Activated T-cell treated with anti-CD3 and anti-CD28 coated beads for 4 hours (primary cell): ENCODE measurements at regions not wholly inside any gene's neighbourhood (a gene's known extent, or its start where the extent isn't known, plus 50 kb on each side); places are given as distances from the start of the nearest gene placed in this dataset.

Experiments
- DNase-seq: peaks from one replicate; pipeline ENCODE4 v3.0.0-alpha.2; 2020

DNA sequence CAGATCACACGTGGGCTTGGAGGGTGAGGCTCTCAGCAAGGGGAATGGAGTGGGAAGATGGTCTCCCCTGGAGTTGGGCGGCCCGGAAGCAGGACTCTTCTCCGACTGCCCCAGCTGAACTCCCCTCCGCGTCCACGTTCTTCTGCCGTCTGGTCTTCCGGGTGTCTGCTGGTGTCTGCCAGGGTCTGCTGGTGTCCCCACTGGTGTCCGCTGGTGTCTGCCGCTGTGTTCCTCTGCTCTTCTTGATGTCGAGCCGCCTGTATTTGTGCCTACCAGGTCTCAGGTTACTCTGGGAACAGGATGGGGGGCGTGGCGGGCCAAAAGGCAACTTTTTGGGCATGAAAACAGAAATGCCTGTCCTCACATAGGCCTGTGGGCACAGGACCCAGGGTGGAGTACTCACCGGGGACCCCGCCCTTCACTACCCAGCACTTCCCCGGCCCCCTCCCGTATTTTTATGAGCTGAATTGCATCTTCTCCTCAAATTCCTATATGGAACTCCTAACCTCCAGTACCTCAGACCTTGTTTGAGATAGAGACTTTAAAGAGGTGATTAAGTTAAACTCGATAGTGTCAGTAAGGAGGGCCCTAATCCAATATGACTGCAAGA is 675.4 kb downstream of the SEMA5A start:
- no peak for DNase-seq

- no peak for DNase-seq
These were observed 674.9 kb downstream of the SEMA5A start for GRCh38 chr5:8870959-8871355.

DNA sequence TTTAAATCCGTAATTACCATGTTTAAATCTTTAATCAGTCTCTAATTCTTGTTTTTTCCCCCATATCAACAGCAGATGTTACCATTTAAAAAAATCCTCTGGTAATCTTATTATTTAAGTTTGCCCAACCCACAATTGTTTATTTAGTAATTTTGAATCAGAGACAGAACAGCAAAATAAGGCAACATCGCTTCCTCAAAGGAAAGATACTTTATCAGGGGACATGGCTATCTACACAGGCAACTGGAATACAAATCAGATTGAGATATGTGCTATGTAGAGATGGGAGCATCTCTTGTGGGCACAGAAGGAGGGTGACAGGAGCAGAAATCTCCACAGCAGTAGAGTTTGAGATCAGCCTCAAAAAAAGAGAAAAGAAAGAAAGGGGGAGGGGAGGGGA is 674.4 kb downstream of the SEMA5A start:
- no peak for DNase-seq

DNA sequence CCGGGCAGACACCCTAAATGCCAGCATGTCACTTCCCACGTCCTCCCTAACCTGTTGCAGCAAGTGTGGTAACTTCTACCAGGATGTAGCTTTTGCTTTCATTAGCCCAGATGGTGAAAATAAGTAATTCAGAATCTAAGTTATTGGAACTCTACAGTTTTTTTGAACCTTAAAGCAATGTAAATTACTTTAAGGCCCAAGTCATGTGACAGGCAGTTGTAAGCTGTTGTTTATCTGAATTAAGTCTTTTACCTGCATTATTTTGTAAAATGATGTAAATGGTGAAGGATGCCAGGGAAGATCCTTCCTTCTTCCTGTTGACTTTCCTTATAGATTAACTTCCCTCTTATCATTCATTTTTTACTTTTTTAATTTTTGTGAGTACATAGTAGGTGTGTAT is 670.2 kb downstream of the SEMA5A start:
- no peak for DNase-seq

DNA sequence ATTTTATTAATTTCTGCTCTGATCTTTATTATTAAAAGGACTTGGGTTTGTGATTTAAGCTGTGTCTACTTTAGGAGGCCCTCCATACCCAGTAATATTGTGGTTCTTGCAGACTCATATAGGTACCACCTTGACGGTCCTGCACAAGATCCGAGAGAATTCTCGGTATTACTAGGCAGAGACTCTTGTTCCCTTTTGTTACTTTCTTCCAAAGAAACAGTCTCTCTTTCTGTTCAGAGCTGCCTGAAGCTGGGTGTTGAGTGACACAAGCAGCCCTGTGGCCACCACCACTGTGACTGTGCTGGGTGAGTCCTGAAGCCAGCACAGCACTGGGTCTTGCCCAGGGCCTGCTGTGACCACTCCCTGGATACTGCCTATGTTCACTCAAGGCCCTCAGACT is 666.6 kb downstream of the SEMA5A start:
- no peak for DNase-seq

DNA sequence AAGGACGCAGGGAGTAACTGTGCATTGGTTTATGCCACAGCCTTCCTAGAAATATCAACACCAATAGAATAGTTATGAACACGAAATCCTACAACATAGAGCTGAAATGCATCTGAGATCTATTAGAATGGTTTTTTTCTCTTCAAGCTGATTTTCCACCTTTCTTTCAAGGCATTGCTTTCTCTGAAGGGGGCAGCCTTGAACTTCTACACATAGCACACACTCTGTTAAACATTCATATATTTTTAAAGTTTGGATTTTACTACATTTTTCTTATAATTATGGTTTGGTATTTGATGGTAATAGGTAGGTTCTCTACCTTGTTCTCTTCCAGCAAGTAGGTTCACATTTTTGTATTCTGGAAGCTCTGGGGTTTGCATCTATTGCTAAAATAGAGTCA is 661.8 kb downstream of the SEMA5A start:
- no peak for DNase-seq

- DNase-seq, result no peak
These were observed 652.9 kb downstream of the SEMA5A start for GRCh38 chr5:8892926-8893325.

GRCh38 chr5:8894031-8894430 is 651.8 kb downstream of the SEMA5A start:
- DNase-seq, result no peak

GRCh38 chr5:8895062-8895461 is 650.8 kb downstream of the SEMA5A start:
- DNase-seq, result no peak

DNA sequence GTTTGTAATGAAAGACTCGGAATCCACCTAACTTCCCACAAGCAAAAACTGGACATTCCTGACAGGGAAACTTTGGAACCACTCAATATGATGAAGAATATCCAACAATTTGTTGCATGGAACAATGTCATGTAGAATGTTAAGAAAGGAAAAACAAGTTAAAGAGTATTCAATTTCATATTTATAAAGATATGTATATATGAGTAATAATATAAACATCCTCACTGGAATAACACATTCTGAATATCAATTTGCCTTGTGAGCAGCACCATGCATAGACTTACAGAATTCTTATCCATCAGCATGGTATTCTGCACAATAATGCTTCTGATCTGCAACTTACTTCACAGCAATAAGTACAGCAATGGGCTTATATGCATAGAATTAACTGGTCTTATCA is 650.3 kb downstream of the SEMA5A start:
- DNase-seq, result no peak

GRCh38 chr5:8897316-8897715 is 648.6 kb downstream of the SEMA5A start:
- no peak for DNase-seq

DNA sequence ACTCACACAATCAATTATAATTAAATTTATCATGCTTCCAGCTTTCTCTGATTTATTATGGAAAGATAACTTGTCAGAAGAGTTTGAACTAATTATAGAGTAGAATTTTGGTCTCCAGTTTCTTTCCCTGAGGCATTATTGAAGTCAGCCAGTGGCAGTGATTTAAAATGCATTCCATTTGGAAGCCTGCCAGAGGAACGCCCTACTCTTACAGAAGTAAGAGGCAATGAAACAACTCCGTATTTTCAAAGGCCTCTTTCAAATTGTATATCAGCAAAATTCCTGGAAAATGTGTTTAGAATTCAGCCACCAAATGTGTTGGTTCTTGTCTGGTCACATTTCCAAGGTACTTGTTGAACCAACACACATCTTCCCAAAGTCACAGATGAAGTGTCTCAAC is 640.9 kb downstream of the SEMA5A start:
- no peak for DNase-seq

- no peak for DNase-seq
These were observed 639.4 kb downstream of the SEMA5A start for GRCh38 chr5:8906303-8906967.

DNA sequence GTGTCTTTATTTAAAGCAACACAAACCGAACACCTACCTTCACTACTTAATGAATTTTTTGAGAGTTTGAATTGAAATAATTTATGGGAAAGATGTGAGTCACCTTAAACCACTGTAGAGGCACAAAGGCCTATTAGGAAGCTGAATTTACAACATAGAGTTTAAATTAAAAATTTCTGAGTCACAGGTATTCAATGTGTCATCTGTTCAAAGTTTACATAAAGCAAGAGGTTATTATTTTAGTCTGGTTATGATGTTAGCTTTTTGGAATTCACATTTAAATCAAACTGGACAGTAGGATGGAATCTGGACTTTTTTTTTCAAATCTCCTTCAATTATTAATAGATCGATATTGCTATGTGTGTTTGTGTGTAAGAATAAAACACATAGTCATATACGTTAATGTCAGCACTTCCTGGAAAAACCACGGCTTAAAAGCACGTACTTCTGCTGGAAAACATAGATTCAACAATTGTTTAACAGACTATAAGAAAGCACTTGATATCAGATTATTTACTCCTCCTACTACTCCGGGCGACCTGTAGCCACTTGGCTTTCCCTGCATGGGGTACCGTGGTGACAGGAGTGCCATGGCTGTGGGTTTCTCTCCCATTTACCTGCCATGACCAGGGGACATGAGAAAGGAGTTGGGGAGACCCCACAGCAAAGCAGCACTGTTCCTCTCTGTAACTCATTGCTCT is 638.6 kb downstream of the SEMA5A start:
- DNase-seq, result no peak

DNA sequence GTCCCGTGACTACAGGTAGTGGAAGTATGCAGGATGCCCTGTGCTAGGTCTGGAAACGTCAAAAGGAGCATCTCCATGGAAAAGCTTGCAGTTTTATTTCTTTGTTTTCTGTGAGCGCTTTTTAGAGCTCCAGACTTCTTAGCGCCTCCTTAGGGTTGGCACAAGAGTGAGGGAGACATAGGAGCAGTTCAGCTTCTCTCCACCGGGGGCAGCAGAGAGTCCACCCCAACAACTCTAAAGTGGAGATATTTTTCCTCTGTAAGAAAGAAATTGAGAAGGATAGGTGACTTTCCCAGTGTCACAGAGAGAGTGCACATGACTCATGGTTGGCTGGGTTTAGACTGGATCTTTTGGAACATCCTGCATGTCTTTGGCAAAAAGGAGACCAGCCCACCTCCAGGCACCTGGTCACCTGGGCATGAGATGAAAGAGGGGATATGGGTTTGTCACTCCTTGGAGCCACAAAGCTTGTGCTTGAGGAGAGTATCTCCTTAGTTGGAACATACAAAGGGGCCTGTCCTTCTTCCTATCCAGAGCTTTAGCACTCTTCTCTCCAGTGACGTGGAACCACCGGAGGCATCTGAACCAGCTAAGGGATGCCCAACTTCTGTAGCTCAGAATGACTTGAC is 637.7 kb downstream of the SEMA5A start:
- no peak for DNase-seq

GRCh38 chr5:8912106-8912505 is 633.8 kb downstream of the SEMA5A start:
- DNase-seq, result no peak

DNA sequence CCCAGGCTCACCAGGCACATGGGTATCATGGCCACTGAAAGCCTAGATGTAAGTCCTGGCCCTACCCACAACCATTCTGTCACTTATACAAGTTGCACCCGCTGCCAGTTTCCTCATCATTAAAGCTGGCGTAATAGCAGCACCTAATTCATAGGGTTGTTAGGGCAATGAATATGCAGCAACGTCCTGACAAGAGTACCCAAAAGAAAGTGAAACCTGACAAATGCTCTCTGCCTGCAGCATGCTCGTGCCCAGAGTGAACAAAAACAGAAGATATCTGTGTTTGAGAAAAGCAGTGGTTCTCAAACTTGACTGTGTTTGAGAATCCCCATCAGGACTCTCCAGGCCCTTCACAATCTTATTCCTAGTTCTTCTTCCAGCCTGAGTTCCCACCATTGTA is 632.4 kb downstream of the SEMA5A start:
- no peak for DNase-seq

DNA sequence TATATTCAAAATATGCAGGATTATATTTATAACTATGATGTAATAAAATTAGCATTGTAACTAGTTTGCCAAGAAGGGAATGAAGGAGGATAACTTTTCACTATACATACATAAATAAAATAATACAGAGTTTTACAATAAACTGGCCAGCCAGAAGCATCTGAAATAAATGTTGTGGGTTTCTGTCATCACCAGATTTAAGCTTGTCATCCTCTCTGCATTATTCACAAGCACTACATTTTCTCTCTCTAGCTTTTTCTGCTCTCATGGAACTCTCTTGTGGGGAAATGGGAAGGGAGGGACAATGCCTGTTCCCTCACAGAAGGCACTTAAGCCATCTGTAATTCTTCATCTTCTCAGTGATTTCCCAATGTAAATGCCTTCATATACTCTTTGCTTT is 626.8 kb downstream of the SEMA5A start:
- DNase-seq, result no peak

DNA sequence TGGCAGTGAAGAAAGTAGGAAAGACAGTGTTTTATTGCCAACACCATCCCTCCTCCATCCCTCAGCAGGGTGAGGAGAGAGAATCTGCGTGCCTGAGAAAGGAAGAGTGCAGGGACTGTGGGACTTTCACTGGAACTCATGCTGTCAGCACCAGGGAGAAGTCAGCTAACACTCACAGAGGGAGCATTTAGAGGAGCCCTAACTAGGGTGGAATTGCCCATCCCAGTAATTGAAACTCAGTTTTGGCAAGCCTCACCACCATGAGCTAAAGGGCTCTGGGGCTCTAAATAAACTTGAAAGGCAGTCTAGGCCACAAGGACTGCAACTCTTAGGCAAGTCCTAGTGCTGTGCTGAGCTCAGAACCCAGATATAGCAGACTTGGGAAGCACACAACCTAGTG is 622.3 kb downstream of the SEMA5A start:
- DNase-seq, result no peak

GRCh38 chr5:8924054-8924793 is 621.7 kb downstream of the SEMA5A start:
- DNase-seq, result no peak

DNA sequence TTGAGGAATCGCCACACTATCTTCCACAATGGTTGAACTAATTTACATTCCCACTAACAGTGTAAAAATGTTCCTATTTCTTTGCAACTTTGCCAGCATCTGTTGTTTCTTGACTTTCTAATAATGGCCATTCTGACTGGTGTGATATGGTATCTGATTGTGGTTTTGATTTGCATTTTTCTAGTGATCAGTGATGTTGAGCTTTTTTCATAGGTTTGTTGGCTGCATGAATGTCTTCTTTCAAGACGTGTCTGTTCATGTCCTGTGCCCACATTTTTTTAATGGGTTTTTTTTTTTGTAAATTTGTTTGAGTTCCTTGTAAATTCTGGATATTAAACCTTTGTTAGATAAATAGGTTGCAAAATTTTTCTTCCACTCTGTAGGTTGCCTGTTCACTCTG is 615.9 kb downstream of the SEMA5A start:
- no peak for DNase-seq

GRCh38 chr5:8934455-8934854 is 611.4 kb downstream of the SEMA5A start:
- no peak for DNase-seq

GRCh38 chr5:8940934-8941333 is 604.9 kb downstream of the SEMA5A start:
- no peak for DNase-seq
